DOHH2 (cell line): ENCODE measurements at regions not wholly inside any gene's neighbourhood (a gene's known extent, or its start where the extent isn't known, plus 50 kb on each side); places are given as distances from the start of the nearest gene placed in this dataset.

ENCODE experiments used
- EZH2phosphoT487 ChIP-seq: fragments of 200-600 bp; sonication (generic); IDR thresholded peaks from 2 replicates; pipeline ENCODE4 v1.6.1; 2017; ENCODE audit warnings: borderline replicate concordance, mild to moderate bottlenecking, antibody characterized with exemption, low read length, moderate library complexity, mixed read lengths
- TF ChIP-seq, protein P1 (sequence below): fragments of 200-600 bp; sonication (generic); IDR thresholded peaks from one replicate; pipeline ENCODE4 v1.5.1; 2014; ENCODE audit warnings: antibody characterized with exemption, mild to moderate bottlenecking, low read depth, low read length; ENCODE audit not compliant: poor library complexity, severe bottlenecking

DNA sequence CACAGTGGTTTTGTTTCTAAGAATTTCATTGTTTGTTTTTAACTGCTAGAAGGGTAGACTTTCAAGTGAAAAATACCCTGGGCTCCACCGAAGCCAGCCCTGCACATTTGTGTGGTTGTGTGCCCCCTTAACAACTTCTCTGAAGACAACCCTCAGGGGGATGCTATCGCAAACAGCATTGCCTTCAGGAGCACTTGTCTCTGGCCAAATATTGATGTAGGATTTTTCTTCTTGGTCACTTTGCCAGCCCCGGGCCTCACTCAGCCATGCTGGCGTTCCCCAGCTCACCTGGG lies 69.2 kb upstream of the SERP2 start:
- TF ChIP-seq, protein P1, sequence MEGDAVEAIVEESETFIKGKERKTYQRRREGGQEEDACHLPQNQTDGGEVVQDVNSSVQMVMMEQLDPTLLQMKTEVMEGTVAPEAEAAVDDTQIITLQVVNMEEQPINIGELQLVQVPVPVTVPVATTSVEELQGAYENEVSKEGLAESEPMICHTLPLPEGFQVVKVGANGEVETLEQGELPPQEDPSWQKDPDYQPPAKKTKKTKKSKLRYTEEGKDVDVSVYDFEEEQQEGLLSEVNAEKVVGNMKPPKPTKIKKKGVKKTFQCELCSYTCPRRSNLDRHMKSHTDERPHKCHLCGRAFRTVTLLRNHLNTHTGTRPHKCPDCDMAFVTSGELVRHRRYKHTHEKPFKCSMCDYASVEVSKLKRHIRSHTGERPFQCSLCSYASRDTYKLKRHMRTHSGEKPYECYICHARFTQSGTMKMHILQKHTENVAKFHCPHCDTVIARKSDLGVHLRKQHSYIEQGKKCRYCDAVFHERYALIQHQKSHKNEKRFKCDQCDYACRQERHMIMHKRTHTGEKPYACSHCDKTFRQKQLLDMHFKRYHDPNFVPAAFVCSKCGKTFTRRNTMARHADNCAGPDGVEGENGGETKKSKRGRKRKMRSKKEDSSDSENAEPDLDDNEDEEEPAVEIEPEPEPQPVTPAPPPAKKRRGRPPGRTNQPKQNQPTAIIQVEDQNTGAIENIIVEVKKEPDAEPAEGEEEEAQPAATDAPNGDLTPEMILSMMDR: no peak
- TF ChIP-seq EZH2phosphoT487: no peak
